ENCODE measurements at regions not wholly inside any gene's neighbourhood (a gene's known extent, or its start where the extent isn't known, plus 50 kb on each side); places are given as distances from the start of the nearest gene placed in this dataset.

DNA sequence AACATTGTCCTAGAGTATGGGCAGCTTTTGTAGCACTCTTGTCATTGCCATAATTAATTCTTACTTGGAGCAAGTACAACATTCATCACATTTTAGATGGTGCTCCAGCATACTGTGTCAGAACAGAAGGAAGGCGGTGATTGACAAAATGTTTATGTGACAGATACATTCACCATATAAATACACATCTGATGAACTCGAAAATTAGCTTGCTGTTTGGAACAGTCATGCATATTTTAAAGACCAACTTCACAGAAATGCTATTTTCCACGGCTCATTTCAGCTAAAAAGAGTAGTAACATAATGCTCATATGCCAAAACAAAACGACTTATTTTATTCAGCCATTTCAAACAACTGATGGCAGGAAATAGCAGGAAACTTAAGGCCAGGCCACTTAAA lies 302.7 kb downstream of the MRPL39 start:
- TF ChIP-seq, protein P1, sequence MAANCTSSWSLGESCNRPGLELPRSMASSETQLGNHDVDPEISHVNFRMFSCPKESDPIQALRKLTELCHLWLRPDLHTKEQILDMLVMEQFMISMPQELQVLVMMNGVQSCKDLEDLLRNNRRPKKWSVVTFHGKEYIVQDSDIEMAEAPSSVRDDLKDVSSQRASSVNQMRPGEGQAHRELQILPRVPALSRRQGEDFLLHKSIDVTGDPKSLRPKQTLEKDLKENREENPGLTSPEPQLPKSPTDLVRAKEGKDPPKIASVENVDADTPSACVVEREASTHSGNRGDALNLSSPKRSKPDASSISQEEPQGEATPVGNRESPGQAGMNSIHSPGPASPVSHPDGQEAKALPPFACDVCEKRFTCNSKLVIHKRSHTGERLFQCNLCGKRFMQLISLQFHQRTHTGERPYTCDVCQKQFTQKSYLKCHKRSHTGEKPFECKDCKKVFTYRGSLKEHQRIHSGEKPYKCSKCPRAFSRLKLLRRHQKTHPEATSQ (tag by site-specific recombination; IDR thresholded peaks at IDR 0.05): no peak
- TF ChIP-seq, protein P2, sequence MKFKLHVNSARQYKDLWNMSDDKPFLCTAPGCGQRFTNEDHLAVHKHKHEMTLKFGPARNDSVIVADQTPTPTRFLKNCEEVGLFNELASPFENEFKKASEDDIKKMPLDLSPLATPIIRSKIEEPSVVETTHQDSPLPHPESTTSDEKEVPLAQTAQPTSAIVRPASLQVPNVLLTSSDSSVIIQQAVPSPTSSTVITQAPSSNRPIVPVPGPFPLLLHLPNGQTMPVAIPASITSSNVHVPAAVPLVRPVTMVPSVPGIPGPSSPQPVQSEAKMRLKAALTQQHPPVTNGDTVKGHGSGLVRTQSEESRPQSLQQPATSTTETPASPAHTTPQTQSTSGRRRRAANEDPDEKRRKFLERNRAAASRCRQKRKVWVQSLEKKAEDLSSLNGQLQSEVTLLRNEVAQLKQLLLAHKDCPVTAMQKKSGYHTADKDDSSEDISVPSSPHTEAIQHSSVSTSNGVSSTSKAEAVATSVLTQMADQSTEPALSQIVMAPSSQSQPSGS (tag by site-specific recombination; IDR thresholded peaks at IDR 0.05; ENCODE audit: low read depth): no peak
- no peak for TF ChIP-seq ZNF530 (tag by site-specific recombination; IDR thresholded peaks at IDR 0.05; ENCODE audit: low read depth)
- TF ChIP-seq, protein P3, sequence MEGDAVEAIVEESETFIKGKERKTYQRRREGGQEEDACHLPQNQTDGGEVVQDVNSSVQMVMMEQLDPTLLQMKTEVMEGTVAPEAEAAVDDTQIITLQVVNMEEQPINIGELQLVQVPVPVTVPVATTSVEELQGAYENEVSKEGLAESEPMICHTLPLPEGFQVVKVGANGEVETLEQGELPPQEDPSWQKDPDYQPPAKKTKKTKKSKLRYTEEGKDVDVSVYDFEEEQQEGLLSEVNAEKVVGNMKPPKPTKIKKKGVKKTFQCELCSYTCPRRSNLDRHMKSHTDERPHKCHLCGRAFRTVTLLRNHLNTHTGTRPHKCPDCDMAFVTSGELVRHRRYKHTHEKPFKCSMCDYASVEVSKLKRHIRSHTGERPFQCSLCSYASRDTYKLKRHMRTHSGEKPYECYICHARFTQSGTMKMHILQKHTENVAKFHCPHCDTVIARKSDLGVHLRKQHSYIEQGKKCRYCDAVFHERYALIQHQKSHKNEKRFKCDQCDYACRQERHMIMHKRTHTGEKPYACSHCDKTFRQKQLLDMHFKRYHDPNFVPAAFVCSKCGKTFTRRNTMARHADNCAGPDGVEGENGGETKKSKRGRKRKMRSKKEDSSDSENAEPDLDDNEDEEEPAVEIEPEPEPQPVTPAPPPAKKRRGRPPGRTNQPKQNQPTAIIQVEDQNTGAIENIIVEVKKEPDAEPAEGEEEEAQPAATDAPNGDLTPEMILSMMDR (tag by site-specific recombination; IDR thresholded peaks at IDR 0.05): no peak
- TF ChIP-seq HOXD13 (CRISPR knock-in tag; IDR thresholded peaks at IDR 0.05; ENCODE audit: borderline replicate concordance): no peak
- TF ChIP-seq ZNF394 (tag by site-specific recombination; IDR thresholded peaks at IDR 0.05; ENCODE audit: borderline replicate concordance): no peak
- TF ChIP-seq ZNF274 (IDR thresholded peaks at IDR 0.05; ENCODE audit: low read length): no peak
- no peak for TF ChIP-seq ZNF274 (tag by site-specific recombination; IDR thresholded peaks at IDR 0.05; ENCODE audit: borderline replicate concordance)
- TF ChIP-seq, protein P4, sequence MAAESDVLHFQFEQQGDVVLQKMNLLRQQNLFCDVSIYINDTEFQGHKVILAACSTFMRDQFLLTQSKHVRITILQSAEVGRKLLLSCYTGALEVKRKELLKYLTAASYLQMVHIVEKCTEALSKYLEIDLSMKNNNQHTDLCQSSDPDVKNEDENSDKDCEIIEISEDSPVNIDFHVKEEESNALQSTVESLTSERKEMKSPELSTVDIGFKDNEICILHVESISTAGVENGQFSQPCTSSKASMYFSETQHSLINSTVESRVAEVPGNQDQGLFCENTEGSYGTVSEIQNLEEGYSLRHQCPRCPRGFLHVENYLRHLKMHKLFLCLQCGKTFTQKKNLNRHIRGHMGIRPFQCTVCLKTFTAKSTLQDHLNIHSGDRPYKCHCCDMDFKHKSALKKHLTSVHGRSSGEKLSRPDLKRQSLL (tag by site-specific recombination; IDR thresholded peaks at IDR 0.05): no peak
- TF ChIP-seq, protein P5, sequence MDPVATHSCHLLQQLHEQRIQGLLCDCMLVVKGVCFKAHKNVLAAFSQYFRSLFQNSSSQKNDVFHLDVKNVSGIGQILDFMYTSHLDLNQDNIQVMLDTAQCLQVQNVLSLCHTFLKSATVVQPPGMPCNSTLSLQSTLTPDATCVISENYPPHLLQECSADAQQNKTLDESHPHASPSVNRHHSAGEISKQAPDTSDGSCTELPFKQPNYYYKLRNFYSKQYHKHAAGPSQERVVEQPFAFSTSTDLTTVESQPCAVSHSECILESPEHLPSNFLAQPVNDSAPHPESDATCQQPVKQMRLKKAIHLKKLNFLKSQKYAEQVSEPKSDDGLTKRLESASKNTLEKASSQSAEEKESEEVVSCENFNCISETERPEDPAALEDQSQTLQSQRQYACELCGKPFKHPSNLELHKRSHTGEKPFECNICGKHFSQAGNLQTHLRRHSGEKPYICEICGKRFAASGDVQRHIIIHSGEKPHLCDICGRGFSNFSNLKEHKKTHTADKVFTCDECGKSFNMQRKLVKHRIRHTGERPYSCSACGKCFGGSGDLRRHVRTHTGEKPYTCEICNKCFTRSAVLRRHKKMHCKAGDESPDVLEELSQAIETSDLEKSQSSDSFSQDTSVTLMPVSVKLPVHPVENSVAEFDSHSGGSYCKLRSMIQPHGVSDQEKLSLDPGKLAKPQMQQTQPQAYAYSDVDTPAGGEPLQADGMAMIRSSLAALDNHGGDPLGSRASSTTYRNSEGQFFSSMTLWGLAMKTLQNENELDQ (tag by site-specific recombination; IDR thresholded peaks at IDR 0.05; ENCODE audit: low read depth): no peak
- TF ChIP-seq ZNF621 (tag by site-specific recombination; IDR thresholded peaks at IDR 0.05): no peak
- TF ChIP-seq, protein P6, sequence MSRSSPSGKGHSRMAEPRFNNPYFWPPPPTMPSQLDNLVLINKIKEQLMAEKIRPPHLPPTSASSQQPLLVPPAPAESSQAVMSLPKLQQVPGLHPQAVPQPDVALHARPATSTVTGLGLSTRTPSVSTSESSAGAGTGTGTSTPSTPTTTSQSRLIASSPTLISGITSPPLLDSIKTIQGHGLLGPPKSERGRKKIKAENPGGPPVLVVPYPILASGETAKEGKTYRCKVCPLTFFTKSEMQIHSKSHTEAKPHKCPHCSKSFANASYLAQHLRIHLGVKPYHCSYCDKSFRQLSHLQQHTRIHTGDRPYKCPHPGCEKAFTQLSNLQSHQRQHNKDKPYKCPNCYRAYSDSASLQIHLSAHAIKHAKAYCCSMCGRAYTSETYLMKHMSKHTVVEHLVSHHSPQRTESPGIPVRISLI (tag by site-specific recombination; IDR thresholded peaks at IDR 0.05): no peak
- TF ChIP-seq TCF7L2 (IDR thresholded peaks at IDR 0.05; ENCODE audit: borderline replicate concordance, low read depth, low read length): no peak
- TF ChIP-seq EGR2 (tag by site-specific recombination; IDR thresholded peaks at IDR 0.05; ENCODE audit: low read depth): no peak

Measured in HEK293 (cell line).